PC-3 (cell line): ENCODE measurements at regions not wholly inside any gene's neighbourhood (a gene's known extent, or its start where the extent isn't known, plus 50 kb on each side); places are given as distances from the start of the nearest gene placed in this dataset.

ENCODE experiments used
- ATAC-seq: fragments of 200-7000 bp; cut with Tn5 transposase; 2 replicates; pipeline ENCODE4 v1.9.1; 2020; ENCODE audit warnings: mild to moderate bottlenecking, moderate library complexity
- BruUV-seq: library from RNA; stranded (reverse); fragments of 400-500 nt; replicated peaks from 2 replicates; lab custom pipeline; 2021; lab: Mats Ljungman, UMichigan
- CTCF ChIA-PET: fragments of 300-600 bp; sonication (Branson Sonifier 250); formaldehyde crosslinking; loops from one replicate; lab custom pipeline; 2022; ENCODE audit warnings: antibody characterized with exemption; lab: Charles Lee
- POLR2A ChIA-PET: fragments of 300-600 bp; sonication (Branson Sonifier 250); formaldehyde crosslinking; loops from one replicate; lab custom pipeline; 2022; ENCODE audit warnings: antibody characterized with exemption; ENCODE audit not compliant: unreplicated experiment; lab: Charles Lee
- DNase-seq: peaks from one replicate; pipeline ENCODE4 v3.0.0-alpha.2; 2015
- H2AFZ ChIP-seq: fragments of 300-600 bp; sonication (generic); 2 replicates; pipeline ENCODE4 v1.6.0; 2016; ENCODE audit warnings: antibody characterized with exemption, low read length
- H3F3A ChIP-seq: fragments of 300-600 bp; sonication (generic); one replicate; pipeline ENCODE4 v1.6.0; 2017; ENCODE audit warnings: antibody characterized with exemption, low read length, control low read depth, mild to moderate bottlenecking; ENCODE audit not compliant: unreplicated experiment
- H3K27ac ChIP-seq: fragments of 300-600 bp; sonication (generic); 2 replicates; pipeline ENCODE4 v1.5.1; 2016; ENCODE audit warnings: mild to moderate bottlenecking, low read length
- H3K27me3 ChIP-seq: fragments of 300-600 bp; sonication (generic); 2 replicates; pipeline ENCODE4 v1.6.1; 2016; ENCODE audit warnings: low read length, mixed read lengths
- H3K36me3 ChIP-seq: fragments of 300-600 bp; sonication (generic); 2 replicates; pipeline ENCODE4 v1.6.1; 2016; ENCODE audit warnings: low read depth, mixed run types, low read length, mixed read lengths
- H3K4me1 ChIP-seq: fragments of 300-600 bp; sonication (generic); 2 replicates; pipeline ENCODE4 v1.5.1; 2016; ENCODE audit warnings: low read length; ENCODE audit not compliant: insufficient read depth
- H3K4me2 ChIP-seq: fragments of 300-600 bp; sonication (generic); 2 replicates; pipeline ENCODE4 v1.6.0; 2016; ENCODE audit warnings: low read length
- H3K4me3 ChIP-seq: fragments of 300-600 bp; sonication (generic); 2 replicates; pipeline ENCODE4 v1.5.1; 2016; ENCODE audit warnings: mild to moderate bottlenecking, low read length, mixed read lengths
- H3K79me2 ChIP-seq: fragments of 300-600 bp; sonication (generic); 2 replicates; pipeline ENCODE4 v1.6.1; 2017; ENCODE audit warnings: low read length, mixed read lengths
- H3K9ac ChIP-seq: fragments of 300-600 bp; sonication (generic); 2 replicates; pipeline ENCODE4 v1.6.0; 2016; ENCODE audit warnings: mild to moderate bottlenecking, low read length
- H3K9me2 ChIP-seq: fragments of 300-600 bp; sonication (generic); replicated peaks from 2 replicates; pipeline ENCODE4 v1.6.1; 2016; ENCODE audit warnings: mixed run types, low read length, mixed read lengths
- H3K9me3 ChIP-seq: fragments of 300-600 bp; sonication (generic); 2 replicates; pipeline ENCODE4 v1.6.1; 2016; ENCODE audit warnings: low read length, mixed read lengths
- H4K20me1 ChIP-seq: fragments of 300-600 bp; sonication (generic); 2 replicates; pipeline ENCODE4 v1.6.1; 2016; ENCODE audit warnings: low read length, mixed read lengths
- EZH2 ChIP-seq: fragments of 300-600 bp; sonication (generic); IDR thresholded peaks from one replicate; pipeline ENCODE4 v1.6.1; 2017; ENCODE audit warnings: antibody characterized with exemption, mild to moderate bottlenecking, low read length; ENCODE audit not compliant: unreplicated experiment
- EZH2phosphoT487 ChIP-seq: fragments of 300-600 bp; sonication (generic); IDR thresholded peaks from 2 replicates; pipeline ENCODE4 v1.6.1; 2018; ENCODE audit warnings: mild to moderate bottlenecking, antibody characterized with exemption, low read length, borderline replicate concordance
- intact Hi-C: fragments of 100-400 bp; cut with micrococcal nuclease; formaldehyde crosslinking; loops from 2 replicates; pipeline ENCODE4 v1.9.0; 2023
- TF ChIP-seq, protein P1 (sequence below): fragments of 300-600 bp; sonication (generic); conservative IDR thresholded peaks from 2 replicates; pipeline ENCODE4 v1.5.1; 2017; ENCODE audit warnings: antibody characterized with exemption, low read depth, mild to moderate bottlenecking, low read length

GRCh38 chr22:46083383-46084350 is 66.7 kb upstream of the PPARA start:
- TF ChIP-seq, protein P1, sequence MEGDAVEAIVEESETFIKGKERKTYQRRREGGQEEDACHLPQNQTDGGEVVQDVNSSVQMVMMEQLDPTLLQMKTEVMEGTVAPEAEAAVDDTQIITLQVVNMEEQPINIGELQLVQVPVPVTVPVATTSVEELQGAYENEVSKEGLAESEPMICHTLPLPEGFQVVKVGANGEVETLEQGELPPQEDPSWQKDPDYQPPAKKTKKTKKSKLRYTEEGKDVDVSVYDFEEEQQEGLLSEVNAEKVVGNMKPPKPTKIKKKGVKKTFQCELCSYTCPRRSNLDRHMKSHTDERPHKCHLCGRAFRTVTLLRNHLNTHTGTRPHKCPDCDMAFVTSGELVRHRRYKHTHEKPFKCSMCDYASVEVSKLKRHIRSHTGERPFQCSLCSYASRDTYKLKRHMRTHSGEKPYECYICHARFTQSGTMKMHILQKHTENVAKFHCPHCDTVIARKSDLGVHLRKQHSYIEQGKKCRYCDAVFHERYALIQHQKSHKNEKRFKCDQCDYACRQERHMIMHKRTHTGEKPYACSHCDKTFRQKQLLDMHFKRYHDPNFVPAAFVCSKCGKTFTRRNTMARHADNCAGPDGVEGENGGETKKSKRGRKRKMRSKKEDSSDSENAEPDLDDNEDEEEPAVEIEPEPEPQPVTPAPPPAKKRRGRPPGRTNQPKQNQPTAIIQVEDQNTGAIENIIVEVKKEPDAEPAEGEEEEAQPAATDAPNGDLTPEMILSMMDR = no peak
- no peak for TF ChIP-seq EZH2
- no peak for TF ChIP-seq EZH2phosphoT487
- Histone ChIP-seq H3K36me3 (peaks cover 28% of the 10 kb centered on the region), H3K4me2 (peak overlapping the region; percentile 100), H3K4me3 (peak overlapping the region; percentile 94), H3K4me1 (peaks cover 74% of the 10 kb centered on the region), H3K27ac (peak overlapping the region; percentile 99), H3K27me3 (no peaks in the 10 kb centered on the region), H3K9me2 (no peaks in the 10 kb centered on the region), H2AFZ (no peak overlapping the region), H4K20me1 (peaks cover 6% of the 10 kb centered on the region; the same call in 1 of the 2 replicates), H3F3A (peaks cover 12% of the 10 kb centered on the region), H3K79me2 (peaks cover 100% of the 10 kb centered on the region), H3K9ac (peak overlapping the region; percentile 99), H3K9me3 (no peaks in the 10 kb centered on the region)
- POLR2A ChIA-PET = no interaction called here
- no peak for ATAC-seq
- CTCF ChIA-PET = no interaction called here
- DNase-seq = no peak
- intact Hi-C loops = no loop called here
- BruUV-seq = no TSS peak

- DNase-seq (no peak), ATAC-seq (no peak)
- CTCF ChIA-PET = no interaction called here
- Histone ChIP-seq H3F3A (peaks cover 12% of the 10 kb centered on the region), H3K4me3 (peak overlapping the region; percentile 94), H3K36me3 (peaks cover 31% of the 10 kb centered on the region), H3K27me3 (no peaks in the 10 kb centered on the region), H3K27ac (peak overlapping the region; percentile 99), H3K79me2 (peaks cover 100% of the 10 kb centered on the region), H3K9ac (peak overlapping the region; percentile 99), H3K9me2 (no peaks in the 10 kb centered on the region), H3K4me2 (peak overlapping the region; percentile 100), H3K4me1 (peaks cover 74% of the 10 kb centered on the region), H2AFZ (no peak overlapping the region), H3K9me3 (no peaks in the 10 kb centered on the region), H4K20me1 (peaks cover 6% of the 10 kb centered on the region; the same call in 1 of the 2 replicates)
- TF ChIP-seq EZH2phosphoT487 (no peak), EZH2 (no peak)
- TF ChIP-seq, protein P1 = no peak
- POLR2A ChIA-PET = interaction anchor here (0.6 kb wide), 1 partner anchor 29 kb away, joined by 4 read pairs; no protein-coding TSS in a partner anchor
- intact Hi-C loops = no loop called here
- no TSS peak for BruUV-seq
Observed at GRCh38 chr22:46084376-46084775, 66.0 kb upstream of the PPARA start.
